ENCODE measurements at regions not wholly inside any gene's neighbourhood (a gene's known extent, or its start where the extent isn't known, plus 50 kb on each side); places are given as distances from the start of the nearest gene placed in this dataset.
"Not testable (repeated sequence)": the region's sequence is repeated elsewhere in the genome, so short reads cannot be mapped to it uniquely, and the experiment has no call there.

GRCh38 chr9:108050894-108051293, 561.3 kb upstream of the KLF4 start:
- H3K27me3 ChIP-seq: no peaks in the 10 kb centered on the region
- no peak for DNase-seq
- no peak overlapping the region for H3K27ac ChIP-seq
- no peak overlapping the region for H3K4me3 ChIP-seq
- WGBS, 2 donors: 52 to 79% methylated on average over 4 of the region's 4 CpGs
- no peaks in the 10 kb centered on the region for H3K36me3 ChIP-seq
- peaks cover 0 to 45% (median 37%) of the 10 kb centered on the region in 4 donors for H3K4me1 ChIP-seq
- no peaks in the 10 kb centered on the region for H3K9me3 ChIP-seq
- TF ChIP-seq CTCF (IDR thresholded peaks at IDR 0.05) (no peak), POLR2AphosphoS5 (IDR thresholded peaks at IDR 0.05) (no peak), EP300 (IDR thresholded peaks at IDR 0.05) (no peak), POLR2A (IDR thresholded peaks at IDR 0.05) (no peak)
- intact Hi-C loops (cut with DNase I): loop anchor here (5.0 to 10.0 kb wide), 2 partner anchors 564 to 766 kb away; partner anchors contain the start of genes KLF4 and RAD23B

- H3K4me1 ChIP-seq: peaks cover 0 to 38% (median 30%) of the 10 kb centered on the region in 4 donors
- H3K36me3 ChIP-seq: no peaks in the 10 kb centered on the region
- WGBS, 2 donors: 75 to 79% methylated on average over 6 of the region's 6 CpGs
- no peaks in the 10 kb centered on the region for H3K9me3 ChIP-seq
- no peak overlapping the region for H3K27ac ChIP-seq
- no peak overlapping the region for H3K4me3 ChIP-seq
- DNase-seq: no peak
- no peaks in the 10 kb centered on the region for H3K27me3 ChIP-seq
- TF ChIP-seq EP300 (IDR thresholded peaks at IDR 0.05): no peak
- no peak for TF ChIP-seq POLR2AphosphoS5 (IDR thresholded peaks at IDR 0.05)
- no peak for TF ChIP-seq POLR2A (IDR thresholded peaks at IDR 0.05)
- no peak for TF ChIP-seq CTCF (IDR thresholded peaks at IDR 0.05)
- intact Hi-C loops (cut with DNase I): loop anchor here (5.0 to 10.0 kb wide), 2 partner anchors 563 to 765 kb away; partner anchors contain the start of genes KLF4 and RAD23B
Measured at GRCh38 chr9:108049671-108050494, 560.3 kb upstream of the KLF4 start.

- peak in 2 of 4 donors; percentile 6 to 10 for TF ChIP-seq POLR2AphosphoS5 (IDR thresholded peaks at IDR 0.05)
- no peak for TF ChIP-seq EP300 (IDR thresholded peaks at IDR 0.05)
- Histone ChIP-seq H3K36me3 (no peaks in the 10 kb centered on the region), H3K4me3 (no peak overlapping the region), H3K4me1 (peaks cover 0 to 32% (median 23%) of the 10 kb centered on the region in 4 donors), H3K27ac (no peak overlapping the region), H3K27me3 (no peaks in the 10 kb centered on the region), H3K9me3 (no peaks in the 10 kb centered on the region)
- intact Hi-C loops (cut with DNase I): no loop called here
- WGBS, 2 donors: 37 to 52% methylated on average over 7 of the region's 7 CpGs
- DNase-seq: no peak
Measured at GRCh38 chr9:108049026-108049607, 559.5 kb upstream of the KLF4 start.

GRCh38 chr9:108048406-108049025, 558.9 kb upstream of the KLF4 start:
- Histone ChIP-seq H3K9me3 (no peaks in the 10 kb centered on the region), H3K36me3 (no peaks in the 10 kb centered on the region), H3K4me3 (no peak overlapping the region), H3K4me1 (peaks cover 0 to 26% (median 19%) of the 10 kb centered on the region in 4 donors), H3K27me3 (no peaks in the 10 kb centered on the region), H3K27ac (no peak overlapping the region)
- intact Hi-C loops (cut with DNase I): no loop called here
- TF ChIP-seq CTCF (IDR thresholded peaks at IDR 0.05): no peak
- no peak for TF ChIP-seq POLR2AphosphoS5 (IDR thresholded peaks at IDR 0.05)
- TF ChIP-seq EP300 (IDR thresholded peaks at IDR 0.05): no peak
- DNase-seq: no peak

- H3K9me3 ChIP-seq; DNase-seq; H3K27me3 ChIP-seq; H3K27ac ChIP-seq; H3K36me3 ChIP-seq; intact Hi-C loops (cut with DNase I); H3K4me3 ChIP-seq: not testable (repeated sequence)
- 26 to 74% methylated on average over 1 of the region's 1 CpG for WGBS, 2 donors
- H3K4me1 ChIP-seq: peaks cover 0 to 18% (median 11%) of the 10 kb centered on the region in 4 donors
Measured at GRCh38 chr9:108047777-108048176, 558.2 kb upstream of the KLF4 start.
